Karpas-422 (cell line): ENCODE measurements at regions not wholly inside any gene's neighbourhood (a gene's known extent, or its start where the extent isn't known, plus 50 kb on each side); places are given as distances from the start of the nearest gene placed in this dataset.

Experiments
- DNase-seq: peaks from one replicate; pipeline ENCODE4 v3.0.0-alpha.2; 2015
- H2AFZ ChIP-seq: fragments of 200-600 bp; sonication (generic); 2 replicates; pipeline ENCODE4 v1.6.1; 2014; ENCODE audit warnings: antibody characterized with exemption, low read length, mixed read lengths
- H3K27ac ChIP-seq: fragments of 200-600 bp; sonication (generic); 2 replicates; pipeline ENCODE4 v1.5.1; 2014; ENCODE audit warnings: mild to moderate bottlenecking, low read length, moderate library complexity
- H3K27me3 ChIP-seq: fragments of 200-600 bp; sonication (generic); 2 replicates; pipeline ENCODE4 v1.6.1; 2014; ENCODE audit warnings: low read length, mixed read lengths
- H3K36me3 ChIP-seq: fragments of 200-600 bp; sonication (generic); 2 replicates; pipeline ENCODE4 v1.6.1; 2014; ENCODE audit warnings: low read length, mixed read lengths; ENCODE audit not compliant: insufficient read depth
- H3K4me1 ChIP-seq: fragments of 200-600 bp; sonication (generic); 2 replicates; pipeline ENCODE4 v1.6.1; 2014; ENCODE audit warnings: mild to moderate bottlenecking, low read length, mixed read lengths
- H3K4me2 ChIP-seq: fragments of 200-600 bp; sonication (generic); 2 replicates; pipeline ENCODE4 v1.6.1; 2014; ENCODE audit warnings: low read length, low read depth, mild to moderate bottlenecking; ENCODE audit not compliant: poor library complexity, severe bottlenecking
- H3K4me3 ChIP-seq: fragments of 200-600 bp; sonication (generic); 2 replicates; pipeline ENCODE4 v1.5.1; 2014; ENCODE audit warnings: mild to moderate bottlenecking, antibody characterized with exemption, low read length, mixed read lengths
- H3K79me2 ChIP-seq: fragments of 200-600 bp; sonication (generic); 2 replicates; pipeline ENCODE4 v1.6.1; 2014; ENCODE audit warnings: mild to moderate bottlenecking, low read length, mixed read lengths
- H3K9ac ChIP-seq: fragments of 200-600 bp; sonication (generic); 2 replicates; pipeline ENCODE4 v1.6.0; 2014; ENCODE audit warnings: low read length
- H3K9me2 ChIP-seq: fragments of 200-600 bp; sonication (generic), shearing (Covaris generic); replicated peaks from 2 replicates; pipeline ENCODE4 v1.6.0; 2014; ENCODE audit warnings: mild to moderate bottlenecking, low read length, moderate library complexity; ENCODE audit not compliant: insufficient read depth
- H3K9me3 ChIP-seq: fragments of 300-700, 200-600 bp; sonication (generic); 2 replicates; pipeline ENCODE4 v1.6.1; 2014; ENCODE audit warnings: low read length, mixed read lengths
- H4K20me1 ChIP-seq: fragments of 200-600 bp; sonication (generic); 2 replicates; pipeline ENCODE4 v1.6.1; 2014; ENCODE audit warnings: mild to moderate bottlenecking, antibody characterized with exemption, low read length, low read depth; ENCODE audit not compliant: insufficient read depth

DNA sequence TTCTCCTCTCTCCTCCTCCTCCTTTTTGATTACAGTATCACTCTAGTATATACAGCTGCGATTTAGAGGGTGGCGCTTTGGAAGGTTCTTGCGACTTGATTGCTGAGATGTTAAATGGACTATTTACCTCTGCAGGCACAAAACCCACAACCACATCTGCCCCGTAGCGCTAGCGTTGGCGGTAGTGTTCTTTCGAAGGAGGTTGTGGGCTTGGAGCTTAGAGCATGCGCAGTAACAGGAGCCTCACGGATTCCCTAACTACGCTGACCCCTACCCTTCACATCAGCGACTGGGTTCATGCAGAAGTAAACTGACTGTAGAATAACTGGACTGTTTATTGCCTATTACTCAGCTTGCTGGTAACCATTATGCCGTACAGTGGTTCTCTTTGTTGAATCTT is 58.0 kb downstream of the CGGBP1 start:
- H3K4me2 ChIP-seq = no peak overlapping the region
- no peaks in the 10 kb centered on the region for H4K20me1 ChIP-seq
- H3K9me2 ChIP-seq = no peaks in the 10 kb centered on the region
- peaks cover 6% of the 10 kb centered on the region for H3K4me1 ChIP-seq
- no peak overlapping the region for H2AFZ ChIP-seq
- H3K79me2 ChIP-seq = no peaks in the 10 kb centered on the region
- H3K4me3 ChIP-seq = no peak overlapping the region
- no peaks in the 10 kb centered on the region; the same call in 1 of the 2 replicates for H3K27me3 ChIP-seq
- H3K27ac ChIP-seq = no peak overlapping the region
- H3K9me3 ChIP-seq = no peaks in the 10 kb centered on the region
- DNase-seq = no peak
- H3K36me3 ChIP-seq = no peaks in the 10 kb centered on the region
- no peak overlapping the region for H3K9ac ChIP-seq

DNA sequence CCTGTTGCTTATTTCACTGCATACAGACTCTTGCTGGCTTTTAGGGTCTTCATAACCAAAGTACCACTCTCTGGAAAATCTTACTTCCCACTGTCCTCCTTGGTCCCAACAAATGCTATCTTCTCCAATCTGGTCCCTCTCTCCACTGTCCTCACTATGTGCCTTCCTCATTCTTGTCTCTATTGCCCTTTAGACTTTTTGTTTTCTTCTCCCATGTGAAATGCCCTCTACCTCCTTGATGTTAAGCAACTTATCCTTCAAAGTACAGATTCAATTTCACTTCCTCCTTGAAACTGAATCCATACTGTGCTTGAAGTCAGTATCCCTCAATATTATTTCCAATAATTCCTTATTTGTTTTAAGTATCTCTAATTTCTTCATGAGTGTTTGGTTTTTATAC is 60.8 kb downstream of the CGGBP1 start:
- Histone ChIP-seq H4K20me1 (no peaks in the 10 kb centered on the region), H3K27me3 (no peaks in the 10 kb centered on the region; the same call in 1 of the 2 replicates), H3K9ac (no peak overlapping the region), H2AFZ (no peak overlapping the region), H3K79me2 (no peaks in the 10 kb centered on the region), H3K9me3 (no peaks in the 10 kb centered on the region), H3K27ac (no peak overlapping the region), H3K4me1 (peaks cover 6% of the 10 kb centered on the region), H3K4me2 (no peak overlapping the region), H3K4me3 (no peak overlapping the region), H3K36me3 (no peaks in the 10 kb centered on the region), H3K9me2 (no peaks in the 10 kb centered on the region)
- DNase-seq = no peak

DNA sequence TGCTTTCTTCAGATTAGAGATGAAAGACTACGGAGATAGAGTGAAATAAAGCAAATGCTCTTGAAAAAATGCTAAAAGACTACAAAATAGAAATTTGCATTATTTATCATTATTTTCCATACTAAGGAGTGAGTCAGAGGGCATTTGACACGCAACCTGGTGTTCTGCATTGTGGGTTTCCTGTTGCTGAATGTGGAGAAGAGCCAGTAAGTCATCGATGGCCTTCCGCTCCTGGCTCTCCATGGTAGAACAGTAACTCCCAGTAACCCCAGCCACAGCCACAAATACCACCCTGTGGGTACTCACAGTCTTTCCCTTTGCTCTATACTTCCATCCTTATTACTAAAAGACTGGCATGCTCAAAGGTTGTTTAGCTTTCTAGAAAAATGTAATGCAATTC is 61.5 kb downstream of the CGGBP1 start:
- H4K20me1 ChIP-seq = no peaks in the 10 kb centered on the region
- H3K79me2 ChIP-seq = no peaks in the 10 kb centered on the region
- no peak for DNase-seq
- H3K36me3 ChIP-seq = no peaks in the 10 kb centered on the region
- H3K9me3 ChIP-seq = no peaks in the 10 kb centered on the region
- no peak overlapping the region for H2AFZ ChIP-seq
- H3K27ac ChIP-seq = no peak overlapping the region
- no peaks in the 10 kb centered on the region; the same call in 1 of the 2 replicates for H3K27me3 ChIP-seq
- H3K4me2 ChIP-seq = peak overlapping the region; percentile 49
- no peaks in the 10 kb centered on the region for H3K9me2 ChIP-seq
- no peak overlapping the region for H3K4me3 ChIP-seq
- no peak overlapping the region for H3K9ac ChIP-seq
- peaks cover 6% of the 10 kb centered on the region for H3K4me1 ChIP-seq

- Histone ChIP-seq H3K27me3 (no peaks in the 10 kb centered on the region; the same call in 1 of the 2 replicates), H3K4me2 (peak overlapping the region; percentile 49), H3K36me3 (no peaks in the 10 kb centered on the region), H3K9me3 (no peaks in the 10 kb centered on the region), H3K4me3 (no peak overlapping the region), H3K4me1 (peaks cover 6% of the 10 kb centered on the region), H3K9ac (no peak overlapping the region), H3K27ac (no peak overlapping the region), H3K79me2 (no peaks in the 10 kb centered on the region), H3K9me2 (no peaks in the 10 kb centered on the region), H2AFZ (0 out of 2 replicates have a peak overlapping the region, but pooled peaks have one; percentile 7), H4K20me1 (no peaks in the 10 kb centered on the region)
- DNase-seq = no peak
These were observed 61.9 kb downstream of the CGGBP1 start for GRCh38 chr3:87996882-87997281.

DNA sequence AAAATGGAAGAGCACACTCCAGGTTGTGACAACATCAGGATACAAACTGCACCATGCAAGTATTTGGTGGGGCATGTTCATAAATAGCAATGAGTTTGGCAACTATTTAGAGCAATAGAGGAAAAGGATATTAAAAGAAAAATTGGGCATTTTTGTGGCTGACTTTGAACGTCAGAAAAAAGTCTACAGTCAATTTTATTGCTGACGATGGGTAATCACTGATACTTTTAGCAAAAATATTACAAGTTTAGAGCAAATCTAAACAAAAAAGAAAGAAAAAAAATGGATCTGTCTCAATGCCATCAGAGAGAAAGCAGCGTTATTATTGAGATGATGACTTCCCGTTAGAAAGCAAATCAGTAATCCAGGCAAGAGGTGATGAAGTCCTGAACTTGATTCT is 65.2 kb downstream of the CGGBP1 start:
- H4K20me1 ChIP-seq = no peaks in the 10 kb centered on the region
- DNase-seq = no peak
- H3K9me3 ChIP-seq = no peaks in the 10 kb centered on the region
- no peak overlapping the region for H2AFZ ChIP-seq
- H3K79me2 ChIP-seq = no peaks in the 10 kb centered on the region
- no peak overlapping the region for H3K9ac ChIP-seq
- H3K4me3 ChIP-seq = no peak overlapping the region
- H3K27me3 ChIP-seq = no peaks in the 10 kb centered on the region; the same call in 1 of the 2 replicates
- peaks cover 6% of the 10 kb centered on the region for H3K4me1 ChIP-seq
- H3K36me3 ChIP-seq = no peaks in the 10 kb centered on the region
- no peak overlapping the region for H3K4me2 ChIP-seq
- H3K9me2 ChIP-seq = no peaks in the 10 kb centered on the region
- no peak overlapping the region for H3K27ac ChIP-seq

GRCh38 chr3:87987952-87988351 is 70.9 kb downstream of the CGGBP1 start:
- no peak overlapping the region for H2AFZ ChIP-seq
- H3K79me2 ChIP-seq = no peaks in the 10 kb centered on the region
- H3K27ac ChIP-seq = no peak overlapping the region
- no peaks in the 10 kb centered on the region for H3K36me3 ChIP-seq
- DNase-seq = no peak
- no peaks in the 10 kb centered on the region for H4K20me1 ChIP-seq
- no peaks in the 10 kb centered on the region for H3K9me2 ChIP-seq
- H3K4me3 ChIP-seq = no peak overlapping the region
- H3K4me1 ChIP-seq = no peaks in the 10 kb centered on the region
- no peak overlapping the region for H3K9ac ChIP-seq
- H3K9me3 ChIP-seq = no peaks in the 10 kb centered on the region
- H3K27me3 ChIP-seq = no peaks in the 10 kb centered on the region
- no peak overlapping the region for H3K4me2 ChIP-seq

DNA sequence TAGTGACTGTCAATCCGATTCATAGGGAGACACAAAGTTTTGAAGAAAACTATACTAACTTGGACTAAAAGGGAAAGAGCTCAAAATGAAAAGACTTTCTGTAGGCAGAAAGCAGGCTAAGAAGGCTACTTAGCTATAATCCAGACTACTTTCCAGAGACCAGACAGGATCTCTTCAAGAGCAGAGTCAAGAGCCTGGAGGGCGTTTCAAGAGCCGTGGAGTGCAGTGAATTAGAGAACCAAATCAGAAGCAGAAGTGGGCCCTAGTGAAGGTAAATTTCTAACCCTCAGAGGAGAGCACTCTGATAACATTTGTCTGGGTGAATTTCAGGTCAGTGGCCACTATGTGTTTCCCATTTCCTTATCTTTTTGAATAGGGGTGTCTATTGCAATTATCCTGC is 76.4 kb downstream of the CGGBP1 start:
- Histone ChIP-seq H3K4me1 (no peaks in the 10 kb centered on the region), H3K4me2 (no peak overlapping the region), H3K36me3 (no peaks in the 10 kb centered on the region), H3K9me2 (no peaks in the 10 kb centered on the region), H3K27ac (no peak overlapping the region), H3K27me3 (no peaks in the 10 kb centered on the region), H2AFZ (no peak overlapping the region), H4K20me1 (no peaks in the 10 kb centered on the region), H3K4me3 (no peak overlapping the region), H3K9ac (no peak overlapping the region), H3K9me3 (no peaks in the 10 kb centered on the region), H3K79me2 (no peaks in the 10 kb centered on the region)
- no peak for DNase-seq

DNA sequence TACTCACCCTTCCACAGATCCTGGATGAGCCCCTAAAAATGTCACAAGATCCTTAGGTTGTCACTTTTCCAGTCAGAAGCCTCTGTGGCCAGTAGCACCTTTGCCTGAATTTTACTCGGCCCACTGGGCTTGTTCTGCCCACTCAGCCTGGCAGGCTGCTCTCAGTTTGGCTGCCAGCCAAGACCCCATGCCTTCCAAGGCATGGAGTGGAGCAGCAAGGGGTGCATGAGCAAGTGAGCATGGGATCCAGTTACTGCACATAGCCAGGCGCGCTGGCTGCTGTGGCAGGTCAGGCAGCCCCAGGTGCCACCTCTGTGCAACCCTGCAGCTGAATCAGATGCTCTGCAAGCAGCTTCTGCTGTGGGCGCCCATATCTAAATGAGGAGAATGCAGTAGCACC is 79.3 kb downstream of the CGGBP1 start:
- Histone ChIP-seq H4K20me1 (no peaks in the 10 kb centered on the region), H3K9me3 (no peaks in the 10 kb centered on the region), H2AFZ (no peak overlapping the region), H3K4me1 (no peaks in the 10 kb centered on the region), H3K4me2 (no peak overlapping the region), H3K9me2 (no peaks in the 10 kb centered on the region), H3K4me3 (no peak overlapping the region), H3K9ac (no peak overlapping the region), H3K79me2 (no peaks in the 10 kb centered on the region), H3K27ac (no peak overlapping the region), H3K36me3 (no peaks in the 10 kb centered on the region), H3K27me3 (no peaks in the 10 kb centered on the region)
- no peak for DNase-seq

DNA sequence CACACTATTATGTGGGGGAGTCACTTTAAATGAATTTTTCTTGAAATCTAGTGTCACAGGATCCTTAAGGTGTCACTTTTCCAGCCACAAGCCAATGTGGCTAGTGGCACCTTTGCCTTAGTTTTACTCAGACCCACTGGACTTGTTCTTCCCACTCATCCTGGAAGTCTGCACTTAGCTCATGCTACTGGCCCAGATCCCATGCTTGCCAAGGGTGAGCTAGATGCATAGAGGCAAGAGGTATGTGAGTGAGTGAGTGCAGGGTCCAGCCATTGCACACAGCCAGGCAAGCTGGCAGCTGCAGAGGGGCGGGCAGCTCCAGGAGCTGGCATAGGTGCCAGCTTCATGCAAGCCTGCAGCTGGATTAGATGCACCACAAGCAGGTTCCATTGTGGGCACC is 81.0 kb downstream of the CGGBP1 start:
- H3K9me2 ChIP-seq = no peaks in the 10 kb centered on the region
- H2AFZ ChIP-seq = no peak overlapping the region
- H3K27me3 ChIP-seq = no peaks in the 10 kb centered on the region
- H3K4me1 ChIP-seq = no peaks in the 10 kb centered on the region
- no peaks in the 10 kb centered on the region for H3K79me2 ChIP-seq
- no peaks in the 10 kb centered on the region for H3K36me3 ChIP-seq
- no peak overlapping the region for H3K9ac ChIP-seq
- H3K27ac ChIP-seq = no peak overlapping the region
- no peak overlapping the region for H3K4me3 ChIP-seq
- no peak for DNase-seq
- no peaks in the 10 kb centered on the region for H4K20me1 ChIP-seq
- H3K9me3 ChIP-seq = no peaks in the 10 kb centered on the region
- H3K4me2 ChIP-seq = no peak overlapping the region
